Endothelial cell of umbilical vein (primary cell): ENCODE measurements at regions not wholly inside any gene's neighbourhood (a gene's known extent, or its start where the extent isn't known, plus 50 kb on each side); places are given as distances from the start of the nearest gene placed in this dataset.

ENCODE experiments used
- BruUV-seq: library from RNA; stranded (reverse); fragments of 400-500 nt; replicated peaks from 2 replicates; lab custom pipeline; 2021; lab: Mats Ljungman, UMichigan
- CTCF ChIA-PET: fragments of 300-600, 350-600 bp; sonication (Branson Sonifier 250); formaldehyde crosslinking; loops from one replicate; lab custom pipeline; 2021; ENCODE audit warnings: antibody characterized with exemption, inconsistent platforms; lab: Charles Lee
- POLR2A ChIA-PET: fragments of 300-600, 350-600 bp; sonication (Branson Sonifier 250); formaldehyde crosslinking; loops from one replicate; lab custom pipeline; 2021; ENCODE audit warnings: antibody characterized with exemption, inconsistent platforms; lab: Charles Lee
- DNase-seq: peaks from one replicate; pipeline ENCODE4 v3.0.0-alpha.2; 2011; ENCODE audit warnings: low read depth, low spot score
- FAIRE-seq: peaks from 2 replicates; lab custom pipeline; 2011; peaks lifted over from hg19 to GRCh38; lab: Jason Lieb, UNC
- H2AFZ ChIP-seq: 2 replicates; pipeline ENCODE4 v1.6.0; 2012; ENCODE audit warnings: low read depth, low read length, control low read depth, inconsistent platforms
- H3K27ac ChIP-seq: 2 replicates; pipeline ENCODE4 v1.5.1; 2011; ENCODE audit warnings: low read depth, mild to moderate bottlenecking, control low read depth, low read length, moderate library complexity; ENCODE audit not compliant: insufficient read depth
- H3K27me3 ChIP-seq, 2 experiments: 2 replicates each; pipeline versions ENCODE4 v1.6.0 to v1.6.1; 2011; ENCODE audit warnings: low read length in 2 of 2, mixed read lengths in 1 of 2; ENCODE audit not compliant: control insufficient read depth in 2 of 2, insufficient read depth in 2 of 2
- H3K36me3 ChIP-seq, 2 experiments: 2 replicates in 1 of 2; 3 replicates in 1 of 2; pipeline ENCODE4 v1.5.1; 2011; ENCODE audit warnings: low read length in 2 of 2, mild to moderate bottlenecking in 1 of 2, moderate library complexity in 1 of 2; ENCODE audit not compliant: control insufficient read depth in 2 of 2, insufficient read depth in 2 of 2; ENCODE audit errors: extremely low read depth in 1 of 2
- H3K4me1 ChIP-seq: 3 replicates; pipeline ENCODE4 v1.5.1; 2011; ENCODE audit warnings: mild to moderate bottlenecking, low read length; ENCODE audit not compliant: control insufficient read depth, insufficient read depth; ENCODE audit errors: extremely low read depth
- H3K4me2 ChIP-seq: 2 replicates; pipeline ENCODE4 v1.6.1; 2011; ENCODE audit warnings: low read length, control low read depth, mixed read lengths; ENCODE audit not compliant: insufficient read depth
- H3K4me3 ChIP-seq, 3 experiments: fragments of 200-600 bp in 1 of 3; sonication (generic), shearing (Covaris generic) in 1 of 3; replicated peaks in 1 of 3; 2 replicates each; pipeline ENCODE4 v1.5.1; 2011 to 2016; ENCODE audit warnings: control low read depth in 3 of 3, low read length in 3 of 3, mild to moderate bottlenecking in 2 of 3, inconsistent platforms in 1 of 3, low read depth in 1 of 3, moderate library complexity in 1 of 3; ENCODE audit not compliant: insufficient read depth in 1 of 3
- H3K79me2 ChIP-seq: 2 replicates; pipeline ENCODE4 v1.6.0; 2012; ENCODE audit warnings: low read length, inconsistent platforms; ENCODE audit not compliant: control insufficient read depth, insufficient read depth
- H3K9ac ChIP-seq: replicated peaks from 2 replicates; pipeline ENCODE3; 2011; ENCODE audit warnings: low read length, control low read depth; ENCODE audit not compliant: insufficient read depth; ENCODE audit errors: extremely low read depth
- H3K9me1 ChIP-seq: replicated peaks from 3 replicates; pipeline ENCODE4 v1.6.0; 2011; ENCODE audit warnings: mild to moderate bottlenecking, low read length; ENCODE audit not compliant: control insufficient read depth, insufficient read depth; ENCODE audit errors: extremely low read depth
- H3K9me3 ChIP-seq: replicated peaks from 2 replicates; pipeline ENCODE4 v1.5.1; 2012; ENCODE audit warnings: low read length, inconsistent platforms; ENCODE audit not compliant: control insufficient read depth, insufficient read depth
- H4K20me1 ChIP-seq: replicated peaks from 2 replicates; pipeline ENCODE3; 2011; ENCODE audit warnings: mild to moderate bottlenecking, low read length; ENCODE audit not compliant: control insufficient read depth, insufficient read depth; ENCODE audit errors: extremely low read depth
- EZH2 ChIP-seq: IDR thresholded peaks from 2 replicates; pipeline ENCODE4 v1.6.1; 2012; ENCODE audit warnings: borderline replicate concordance, low read depth, mild to moderate bottlenecking, moderate library complexity, low read length, inconsistent platforms; ENCODE audit not compliant: severe bottlenecking
- FOS ChIP-seq: IDR thresholded peaks from 2 replicates; pipeline ENCODE4 v1.6.1; 2011; ENCODE audit warnings: mild to moderate bottlenecking, low read length, moderate library complexity, borderline replicate concordance; ENCODE audit not compliant: insufficient read depth
- GATA2 ChIP-seq: IDR thresholded peaks from 2 replicates; pipeline ENCODE4 v1.7.0; 2011; ENCODE audit warnings: low read depth, mild to moderate bottlenecking, moderate library complexity, mixed read lengths, low read length; ENCODE audit not compliant: insufficient read length, insufficient read depth
- JUN ChIP-seq: IDR thresholded peaks from 2 replicates; pipeline ENCODE4 v1.6.1; 2011; ENCODE audit warnings: borderline replicate concordance, low read depth; ENCODE audit not compliant: insufficient read length, insufficient read depth
- MYC ChIP-seq: IDR thresholded peaks from one replicate; pipeline ENCODE4 v1.6.1; 2011; ENCODE audit warnings: mild to moderate bottlenecking, low read depth, low read length
- POLR2A ChIP-seq: IDR thresholded peaks from 2 replicates; pipeline ENCODE4 v1.6.1; 2012; ENCODE audit warnings: low read depth, mild to moderate bottlenecking, control low read depth, low read length
- POLR2AphosphoS5 ChIP-seq: IDR thresholded peaks from 2 replicates; pipeline ENCODE4 v1.6.1; 2012; ENCODE audit warnings: low read depth, mild to moderate bottlenecking, control low read depth, low read length, moderate library complexity; ENCODE audit not compliant: insufficient read depth
- dilution Hi-C: fragments of 300-500 bp; cut with MboI; formaldehyde crosslinking; loops from one replicate; pipeline ENCODE4 v1.15.0; 2019; ENCODE audit warnings: low sequenced_read_pairs; ENCODE audit not compliant: extremely low pct_ligation_motif_present
- intact Hi-C: fragments of 100-400 bp; cut with micrococcal nuclease; formaldehyde crosslinking; loops from one replicate; pipeline ENCODE4 v1.10.0; 2022
- TF ChIP-seq, protein P1 (sequence below): IDR thresholded peaks from 2 replicates; pipeline ENCODE4 v1.6.1; 2011; ENCODE audit not compliant: insufficient read depth, insufficient read length
- TF ChIP-seq, protein P2 (sequence below), 2 donors: IDR thresholded peaks; 1 replicate in 1 of 2; 2 replicates in 1 of 2; pipeline ENCODE4 v1.5.1; 2011; ENCODE audit warnings: low read length in 2 of 2, mild to moderate bottlenecking in 2 of 2, moderate library complexity in 2 of 2, control low read depth in 1 of 2, inconsistent platforms in 1 of 2, low read depth in 1 of 2; ENCODE audit not compliant: insufficient read depth in 1 of 2; ENCODE audit errors: extremely low read depth in 1 of 2

DNA sequence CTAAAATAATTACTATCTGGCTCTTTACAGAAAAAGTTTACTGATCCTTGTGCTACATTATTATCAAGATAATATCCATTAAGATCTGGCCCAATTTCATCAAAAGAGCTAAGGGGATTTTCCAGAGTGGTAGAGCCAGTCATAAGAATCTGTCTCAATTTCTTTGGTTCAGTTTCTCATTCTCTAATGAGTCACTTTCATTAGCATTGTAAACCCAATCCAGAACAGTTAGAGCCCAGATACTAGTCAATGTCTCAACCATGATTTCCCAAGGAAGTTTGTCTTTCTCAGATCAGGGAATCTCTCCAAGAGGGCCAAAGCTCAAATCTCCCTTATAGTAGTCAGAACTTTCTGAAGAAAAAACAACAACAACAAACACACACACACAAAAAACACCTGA, 131.1 kb upstream of the PPP2R3A start:
- Histone ChIP-seq H4K20me1 (no peaks in the 10 kb centered on the region), H3K9me1 (no peaks in the 10 kb centered on the region), H3K4me3 (no peak overlapping the region), H3K9ac (no peak overlapping the region), H3K4me1 (no peaks in the 10 kb centered on the region), H3K9me3 (no peaks in the 10 kb centered on the region), H3K36me3 (no peaks in the 10 kb centered on the region), H3K27ac (no peak overlapping the region), H3K27me3 (no peaks in the 10 kb centered on the region), H3K79me2 (no peaks in the 10 kb centered on the region), H3K4me2 (no peak overlapping the region), H2AFZ (no peak overlapping the region)
- DNase-seq (no peak), FAIRE-seq (no peak)
- intact Hi-C loops (no loop called here), dilution Hi-C loops (no loop called here)
- no TSS peak for BruUV-seq
- CTCF ChIA-PET, result no interaction called here
- POLR2A ChIA-PET, result no interaction called here
- no peak for TF ChIP-seq JUN
- no peak for TF ChIP-seq FOS
- no peak for TF ChIP-seq POLR2A
- TF ChIP-seq, protein P1, sequence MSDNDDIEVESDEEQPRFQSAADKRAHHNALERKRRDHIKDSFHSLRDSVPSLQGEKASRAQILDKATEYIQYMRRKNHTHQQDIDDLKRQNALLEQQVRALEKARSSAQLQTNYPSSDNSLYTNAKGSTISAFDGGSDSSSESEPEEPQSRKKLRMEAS, result no peak
- TF ChIP-seq GATA2, result no peak
- no peak for TF ChIP-seq POLR2AphosphoS5
- no peak for TF ChIP-seq EZH2
- TF ChIP-seq, protein P2, sequence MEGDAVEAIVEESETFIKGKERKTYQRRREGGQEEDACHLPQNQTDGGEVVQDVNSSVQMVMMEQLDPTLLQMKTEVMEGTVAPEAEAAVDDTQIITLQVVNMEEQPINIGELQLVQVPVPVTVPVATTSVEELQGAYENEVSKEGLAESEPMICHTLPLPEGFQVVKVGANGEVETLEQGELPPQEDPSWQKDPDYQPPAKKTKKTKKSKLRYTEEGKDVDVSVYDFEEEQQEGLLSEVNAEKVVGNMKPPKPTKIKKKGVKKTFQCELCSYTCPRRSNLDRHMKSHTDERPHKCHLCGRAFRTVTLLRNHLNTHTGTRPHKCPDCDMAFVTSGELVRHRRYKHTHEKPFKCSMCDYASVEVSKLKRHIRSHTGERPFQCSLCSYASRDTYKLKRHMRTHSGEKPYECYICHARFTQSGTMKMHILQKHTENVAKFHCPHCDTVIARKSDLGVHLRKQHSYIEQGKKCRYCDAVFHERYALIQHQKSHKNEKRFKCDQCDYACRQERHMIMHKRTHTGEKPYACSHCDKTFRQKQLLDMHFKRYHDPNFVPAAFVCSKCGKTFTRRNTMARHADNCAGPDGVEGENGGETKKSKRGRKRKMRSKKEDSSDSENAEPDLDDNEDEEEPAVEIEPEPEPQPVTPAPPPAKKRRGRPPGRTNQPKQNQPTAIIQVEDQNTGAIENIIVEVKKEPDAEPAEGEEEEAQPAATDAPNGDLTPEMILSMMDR (IDR thresholded peaks at IDR 0.05; ENCODE audit: extremely low read depth in 1 of 2, insufficient read depth in 1 of 2, low read depth in 1 of 2, low read length in 2 of 2), result no peak
- no peak for TF ChIP-seq MYC
